H9 (cell line): ENCODE measurements at regions not wholly inside any gene's neighbourhood (a gene's known extent, or its start where the extent isn't known, plus 50 kb on each side); places are given as distances from the start of the nearest gene placed in this dataset.

Experiments used
- DNase-seq: peaks from one replicate; pipeline ENCODE4 v3.0.0-alpha.2; 2017
- H2AFZ ChIP-seq: one replicate; pipeline ENCODE4 v1.6.1; 2013; ENCODE audit warnings: mild to moderate bottlenecking, low read length, control low read depth, moderate library complexity
- H2AK5ac ChIP-seq: 2 replicates; pipeline ENCODE4 v1.6.1; 2013; ENCODE audit warnings: low read length, control low read depth, mixed read lengths; ENCODE audit not compliant: insufficient read length
- H2BK120ac ChIP-seq: one replicate; pipeline ENCODE4 v1.6.1; 2013; ENCODE audit warnings: low read depth, mild to moderate bottlenecking, low read length, control low read depth, inconsistent platforms; ENCODE audit not compliant: poor library complexity, severe bottlenecking
- H2BK12ac ChIP-seq: 2 replicates; pipeline ENCODE4 v1.6.1; 2013; ENCODE audit warnings: low read length, control low read depth, mixed read lengths, low read depth; ENCODE audit not compliant: insufficient read length
- H2BK15ac ChIP-seq: 2 replicates; pipeline ENCODE4 v1.6.1; 2013; ENCODE audit warnings: low read depth, low read length, control low read depth
- H2BK20ac ChIP-seq: one replicate; pipeline ENCODE4 v1.6.1; 2013; ENCODE audit warnings: low read depth, mild to moderate bottlenecking, low read length, control low read depth, inconsistent platforms; ENCODE audit not compliant: poor library complexity, severe bottlenecking
- H2BK5ac ChIP-seq: 2 replicates; pipeline ENCODE4 v1.6.1; 2013; ENCODE audit warnings: low read length, control low read depth, mixed read lengths; ENCODE audit not compliant: insufficient read length
- H3K14ac ChIP-seq: 2 replicates; pipeline ENCODE4 v1.6.1; 2013; ENCODE audit warnings: low read length, control low read depth; ENCODE audit not compliant: insufficient read depth
- H3K18ac ChIP-seq: 2 replicates; pipeline ENCODE4 v1.6.1; 2013; ENCODE audit warnings: low read depth, mild to moderate bottlenecking, mixed read lengths, low read length, control low read depth; ENCODE audit not compliant: insufficient read length
- H3K23ac ChIP-seq: 2 replicates; pipeline ENCODE4 v1.6.1; 2013; ENCODE audit warnings: low read length, control low read depth, mixed read lengths, low read depth; ENCODE audit not compliant: insufficient read length
- H3K23me2 ChIP-seq: 2 replicates; pipeline ENCODE4 v1.6.1; 2013; ENCODE audit warnings: low read depth, mild to moderate bottlenecking, mixed read lengths, low read length, control low read depth; ENCODE audit not compliant: insufficient read length, poor library complexity, severe bottlenecking
- H3K27ac ChIP-seq: 2 replicates; pipeline ENCODE4 v1.5.1; 2013; ENCODE audit warnings: low read length, control low read depth, mixed read lengths, low read depth; ENCODE audit not compliant: insufficient read length
- H3K27me3 ChIP-seq: 2 replicates; pipeline ENCODE4 v1.6.1; 2013; ENCODE audit warnings: low read length, control low read depth, inconsistent platforms; ENCODE audit not compliant: insufficient read depth
- H3K4ac ChIP-seq: 2 replicates; pipeline ENCODE4 v1.6.1; 2013; ENCODE audit warnings: low read depth, mild to moderate bottlenecking, control low read depth, inconsistent platforms, low read length, moderate library complexity
- H3K4me1 ChIP-seq: 2 replicates; pipeline ENCODE4 v1.6.1; 2013; ENCODE audit warnings: low read length, control low read depth, inconsistent platforms; ENCODE audit not compliant: insufficient read depth
- H3K4me2 ChIP-seq: 2 replicates; pipeline ENCODE4 v1.6.1; 2013; ENCODE audit warnings: low read length, control low read depth, mixed read lengths; ENCODE audit not compliant: insufficient read length, insufficient read depth
- H3K56ac ChIP-seq: 2 replicates; pipeline ENCODE4 v1.6.1; 2013; ENCODE audit warnings: low read depth, mild to moderate bottlenecking, mixed read lengths, low read length, control low read depth; ENCODE audit not compliant: insufficient read length
- H3K79me1 ChIP-seq: 2 replicates; pipeline ENCODE4 v1.6.1; 2013; ENCODE audit warnings: low read depth, mild to moderate bottlenecking, moderate library complexity, low read length, control low read depth, inconsistent platforms; ENCODE audit not compliant: insufficient read depth, poor library complexity, severe bottlenecking
- H3K79me2 ChIP-seq: 2 replicates; pipeline ENCODE4 v1.6.1; 2013; ENCODE audit warnings: low read length, control low read depth, inconsistent platforms; ENCODE audit not compliant: insufficient read depth
- H3K9ac ChIP-seq: 2 replicates; pipeline ENCODE4 v1.6.1; 2013; ENCODE audit warnings: low read length, control low read depth, mixed read lengths; ENCODE audit not compliant: insufficient read length; ENCODE audit errors: extremely low read depth
- H3K9me3 ChIP-seq: one replicate; pipeline ENCODE4 v1.6.1; 2013; ENCODE audit warnings: low read depth, low read length, inconsistent platforms; ENCODE audit not compliant: control insufficient read depth
- H3T11ph ChIP-seq: one replicate; pipeline ENCODE4 v1.6.1; 2013; ENCODE audit warnings: mild to moderate bottlenecking, low read length, control low read depth, inconsistent platforms
- H4K20me1 ChIP-seq: one replicate; pipeline ENCODE4 v1.6.1; 2013; ENCODE audit not compliant: control insufficient read depth, insufficient read length, insufficient read depth
- H4K5ac ChIP-seq: 2 replicates; pipeline ENCODE4 v1.6.1; 2013; ENCODE audit warnings: low read depth, mild to moderate bottlenecking, mixed read lengths, low read length, control low read depth; ENCODE audit not compliant: insufficient read length
- H4K8ac ChIP-seq: replicated peaks from 2 replicates; pipeline ENCODE4 v1.6.1; 2013; ENCODE audit warnings: low read length, control low read depth, mixed read lengths, low read depth; ENCODE audit not compliant: insufficient read length
- H4K91ac ChIP-seq: 2 replicates; pipeline ENCODE4 v1.6.1; 2013; ENCODE audit warnings: low read depth, mild to moderate bottlenecking, moderate library complexity, mixed read lengths, low read length, control low read depth; ENCODE audit not compliant: insufficient read length
- H3K27ac Mint-ChIP-seq, 3 experiments: 2 replicates in 2 of 3; 3 replicates in 1 of 3; pipeline ENCODE4 v1.8.0; 2020 to 2021; ENCODE audit warnings: mixed read lengths in 3 of 3, mild to moderate bottlenecking in 1 of 3, moderate library complexity in 1 of 3
- H3K27me3 Mint-ChIP-seq: 2 replicates; pipeline ENCODE4 v1.8.0; 2021; ENCODE audit warnings: low read depth, mild to moderate bottlenecking, moderate library complexity, mixed read lengths
- H3K36me3 Mint-ChIP-seq, 3 experiments: 2 replicates in 2 of 3; 3 replicates in 1 of 3; pipeline ENCODE4 v1.8.0; 2020 to 2021; ENCODE audit warnings: low read depth in 3 of 3, mixed read lengths in 3 of 3; ENCODE audit not compliant: insufficient read depth in 1 of 3
- H3K4me1 Mint-ChIP-seq, 2 experiments: 2 replicates each; pipeline ENCODE4 v1.8.0; 2020; ENCODE audit warnings: mixed read lengths in 2 of 2
- H3K4me3 Mint-ChIP-seq, 2 experiments: 2 replicates in 1 of 2; 3 replicates in 1 of 2; pipeline ENCODE4 v1.8.0; 2020 to 2021; ENCODE audit warnings: mild to moderate bottlenecking in 2 of 2, mixed read lengths in 2 of 2, moderate library complexity in 1 of 2
- H3K9me3 Mint-ChIP-seq, 2 experiments: 2 replicates in 1 of 2; 3 replicates in 1 of 2; pipeline ENCODE4 v1.8.0; 2020; ENCODE audit warnings: mild to moderate bottlenecking in 2 of 2, mixed read lengths in 2 of 2, moderate library complexity in 1 of 2
- WGBS: extraction: QIAGEN DNeasy Blood & Tissue Kit; methylation state at CpG from one replicate; pipeline ENCODE4 v1.1.7; 2013; ENCODE audit warnings: missing lambda C conversion rate, low lambda C conversion rate, mixed read lengths; ENCODE audit not compliant: insufficient read length; ENCODE audit errors: extremely low coverage; 5-methylcytosine and 5-hydroxymethylcytosine counted together
- TF ChIP-seq, protein P1 (sequence below): fragments of 200-600 bp; sonication (generic); conservative IDR thresholded peaks from 3 replicates; pipeline ENCODE4 v1.8.0; 2021; ENCODE audit warnings: antibody characterized with exemption, mild to moderate bottlenecking

DNA sequence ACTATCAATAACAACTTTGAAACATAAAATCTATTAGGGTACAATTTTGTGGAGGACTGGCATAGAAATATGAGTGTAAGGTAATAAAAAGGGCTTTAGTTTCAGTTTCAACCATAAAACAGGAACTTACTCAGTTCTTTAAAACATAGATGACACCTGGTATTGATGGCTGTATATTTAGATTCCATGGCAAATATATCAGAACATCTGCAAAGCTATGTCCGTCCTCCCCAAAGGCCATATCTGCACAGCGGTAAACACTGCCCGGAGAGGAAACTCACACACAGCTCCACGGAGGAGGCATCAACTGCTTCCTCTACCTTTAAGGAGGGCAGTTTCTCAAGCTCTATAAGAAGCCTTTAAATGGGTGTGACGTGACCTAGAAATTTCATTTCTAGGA, 993.3 kb downstream of the BRD1 start:
- Histone ChIP-seq H3K79me2 (no peaks in the 10 kb centered on the region), H2BK15ac (no peak overlapping the region), H3K9ac (no peak overlapping the region), H3K4ac (no peak overlapping the region), H3K27ac (no peak overlapping the region), H2BK20ac (no peak overlapping the region), H3K79me1 (no peaks in the 10 kb centered on the region), H4K91ac (no peak overlapping the region), H4K20me1 (no peaks in the 10 kb centered on the region), H3K56ac (no peak overlapping the region), H3K14ac (no peak overlapping the region), H2AFZ (no peak overlapping the region), H2AK5ac (no peak overlapping the region), H3K23ac (no peak overlapping the region), H3K4me1 (no peaks in the 10 kb centered on the region), H3K9me3 (no peaks in the 10 kb centered on the region), H2BK120ac (no peak overlapping the region), H3K4me2 (no peak overlapping the region), H2BK12ac (no peak overlapping the region), H4K8ac (no peak overlapping the region), H3K27me3 (no peaks in the 10 kb centered on the region), H3K23me2 (no peaks in the 10 kb centered on the region), H2BK5ac (no peak overlapping the region), H3K18ac (no peak overlapping the region), H3T11ph (no peak overlapping the region), H4K5ac (no peak overlapping the region)
- WGBS = no CpG with 5 or more reads among the region's 5 CpGs
- H3K27me3 Mint-ChIP-seq = peaks cover 21% of the 10 kb centered on the region
- no peak overlapping the region for H3K4me3 Mint-ChIP-seq
- no peak for DNase-seq
- TF ChIP-seq, protein P1, sequence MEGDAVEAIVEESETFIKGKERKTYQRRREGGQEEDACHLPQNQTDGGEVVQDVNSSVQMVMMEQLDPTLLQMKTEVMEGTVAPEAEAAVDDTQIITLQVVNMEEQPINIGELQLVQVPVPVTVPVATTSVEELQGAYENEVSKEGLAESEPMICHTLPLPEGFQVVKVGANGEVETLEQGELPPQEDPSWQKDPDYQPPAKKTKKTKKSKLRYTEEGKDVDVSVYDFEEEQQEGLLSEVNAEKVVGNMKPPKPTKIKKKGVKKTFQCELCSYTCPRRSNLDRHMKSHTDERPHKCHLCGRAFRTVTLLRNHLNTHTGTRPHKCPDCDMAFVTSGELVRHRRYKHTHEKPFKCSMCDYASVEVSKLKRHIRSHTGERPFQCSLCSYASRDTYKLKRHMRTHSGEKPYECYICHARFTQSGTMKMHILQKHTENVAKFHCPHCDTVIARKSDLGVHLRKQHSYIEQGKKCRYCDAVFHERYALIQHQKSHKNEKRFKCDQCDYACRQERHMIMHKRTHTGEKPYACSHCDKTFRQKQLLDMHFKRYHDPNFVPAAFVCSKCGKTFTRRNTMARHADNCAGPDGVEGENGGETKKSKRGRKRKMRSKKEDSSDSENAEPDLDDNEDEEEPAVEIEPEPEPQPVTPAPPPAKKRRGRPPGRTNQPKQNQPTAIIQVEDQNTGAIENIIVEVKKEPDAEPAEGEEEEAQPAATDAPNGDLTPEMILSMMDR = no peak
- peaks cover 0 to 8% of the 10 kb centered on the region in 2 experiments; a peak in 2 of 4 replicates for H3K4me1 Mint-ChIP-seq
- H3K27ac Mint-ChIP-seq = no peak overlapping the region
- H3K36me3 Mint-ChIP-seq = peaks cover 7 to 14% (median 9%) of the 10 kb centered on the region in 3 experiments
- H3K9me3 Mint-ChIP-seq = peaks cover 31 to 37% of the 10 kb centered on the region in 2 experiments
